GM12878 (cell line): ENCODE measurements at regions not wholly inside any gene's neighbourhood (a gene's known extent, or its start where the extent isn't known, plus 50 kb on each side); places are given as distances from the start of the nearest gene placed in this dataset.

Source experiments
- ATF2 ChIP-seq: IDR thresholded peaks from 2 replicates; pipeline ENCODE4 v1.6.1; 2012; ENCODE audit warnings: low read length, inconsistent platforms
- CTCF ChIP-seq, 3 experiments: IDR thresholded peaks in 2 of 3; conservative IDR thresholded peaks in 1 of 3; 2 replicates each; pipeline ENCODE4 v1.5.1; 2011; ENCODE audit warnings: low read depth in 3 of 3, low read length in 3 of 3, mild to moderate bottlenecking in 3 of 3, control low read depth in 2 of 3, moderate library complexity in 2 of 3, inconsistent platforms in 1 of 3, mixed read lengths in 1 of 3; ENCODE audit not compliant: control insufficient read depth in 2 of 3, insufficient read depth in 1 of 3; ENCODE audit errors: extremely low read depth in 1 of 3
- EED ChIP-seq: sonication (generic); IDR thresholded peaks from 2 replicates; pipeline ENCODE4 v1.6.1; 2016; ENCODE audit warnings: antibody characterized with exemption, low read depth
- FOXM1 ChIP-seq: IDR thresholded peaks from 2 replicates; pipeline ENCODE4 v1.6.1; 2012; ENCODE audit warnings: low read depth, mild to moderate bottlenecking, inconsistent platforms, low read length, moderate library complexity
- LARP7 ChIP-seq: fragments of 450-650 bp; IDR thresholded peaks from 2 replicates; pipeline ENCODE4 v1.6.1; 2017; ENCODE audit warnings: mild to moderate bottlenecking
- POLR2AphosphoS2 ChIP-seq: IDR thresholded peaks from 2 replicates; pipeline ENCODE4 v1.6.1; 2011; ENCODE audit warnings: low read depth, mild to moderate bottlenecking, low read length, improper control_type of control experiment, moderate library complexity
- ZNF274 ChIP-seq: IDR thresholded peaks from one replicate; pipeline ENCODE4 v1.8.0; 2011; ENCODE audit not compliant: insufficient read length, insufficient read depth
- ZNF384 ChIP-seq: IDR thresholded peaks from 2 replicates; pipeline ENCODE4 v1.6.1; 2012; ENCODE audit warnings: low read depth, mild to moderate bottlenecking, low read length, improper control_type of control experiment, borderline replicate concordance
- TF ChIP-seq, protein P1 (sequence below): fragments of 450-650 bp; IDR thresholded peaks from 2 replicates; pipeline ENCODE4 v1.6.1; 2017; ENCODE audit warnings: mild to moderate bottlenecking

DNA sequence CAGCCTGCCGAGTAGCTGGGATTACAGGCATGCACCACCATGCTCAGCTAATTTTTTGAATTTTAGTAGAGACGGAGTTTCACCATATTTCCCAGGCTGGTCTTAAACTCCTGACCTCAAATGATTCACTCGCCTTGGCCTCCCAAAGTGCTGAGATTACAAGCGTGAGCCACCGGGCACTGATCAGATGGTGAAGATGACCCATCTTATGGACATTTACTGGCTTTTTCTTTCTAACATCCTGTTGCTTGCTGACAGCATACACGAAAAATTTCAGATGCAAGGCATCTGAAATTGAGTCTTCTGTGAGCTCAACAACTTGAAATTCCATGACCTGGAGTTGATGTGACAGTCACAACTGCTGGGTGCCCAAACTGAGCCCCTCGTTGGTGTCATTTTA is 859.5 kb upstream of the CNTNAP5 start:
- no peak for TF ChIP-seq CTCF (IDR thresholded peaks at IDR 0.05 in 2 of 3, conservative IDR thresholded peaks at IDR 0.05 in 1 of 3; ENCODE audit: control insufficient read depth in 2 of 3, extremely low read depth in 1 of 3, insufficient read depth in 1 of 3, low read depth in 3 of 3, low read length in 3 of 3)
- no peak for TF ChIP-seq POLR2AphosphoS2
- no peak for TF ChIP-seq EED
- no peak for TF ChIP-seq FOXM1
- no peak for TF ChIP-seq ZNF384
- TF ChIP-seq ZNF274: no peak
- no peak for TF ChIP-seq ATF2
- TF ChIP-seq, protein P1, sequence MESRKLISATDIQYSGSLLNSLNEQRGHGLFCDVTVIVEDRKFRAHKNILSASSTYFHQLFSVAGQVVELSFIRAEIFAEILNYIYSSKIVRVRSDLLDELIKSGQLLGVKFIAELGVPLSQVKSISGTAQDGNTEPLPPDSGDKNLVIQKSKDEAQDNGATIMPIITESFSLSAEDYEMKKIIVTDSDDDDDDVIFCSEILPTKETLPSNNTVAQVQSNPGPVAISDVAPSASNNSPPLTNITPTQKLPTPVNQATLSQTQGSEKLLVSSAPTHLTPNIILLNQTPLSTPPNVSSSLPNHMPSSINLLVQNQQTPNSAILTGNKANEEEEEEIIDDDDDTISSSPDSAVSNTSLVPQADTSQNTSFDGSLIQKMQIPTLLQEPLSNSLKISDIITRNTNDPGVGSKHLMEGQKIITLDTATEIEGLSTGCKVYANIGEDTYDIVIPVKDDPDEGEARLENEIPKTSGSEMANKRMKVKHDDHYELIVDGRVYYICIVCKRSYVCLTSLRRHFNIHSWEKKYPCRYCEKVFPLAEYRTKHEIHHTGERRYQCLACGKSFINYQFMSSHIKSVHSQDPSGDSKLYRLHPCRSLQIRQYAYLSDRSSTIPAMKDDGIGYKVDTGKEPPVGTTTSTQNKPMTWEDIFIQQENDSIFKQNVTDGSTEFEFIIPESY: no peak
- no peak for TF ChIP-seq LARP7
